Panc1 (cell line): ENCODE measurements at regions not wholly inside any gene's neighbourhood (a gene's known extent, or its start where the extent isn't known, plus 50 kb on each side); places are given as distances from the start of the nearest gene placed in this dataset.

Experiments
- ATAC-seq: fragments of 200-7000 bp; cut with Tn5 transposase; 2 replicates; pipeline ENCODE4 v1.9.1; 2020; ENCODE audit warnings: mild to moderate bottlenecking, moderate library complexity
- BruUV-seq: library from RNA; stranded (reverse); fragments of 400-500 nt; replicated peaks from 2 replicates; lab custom pipeline; 2021; lab: Mats Ljungman, UMichigan
- CTCF ChIA-PET: fragments of 300-600 bp; sonication (Branson Sonifier 250); formaldehyde crosslinking; loops from one replicate; lab custom pipeline; 2022; ENCODE audit warnings: antibody characterized with exemption; lab: Charles Lee
- POLR2A ChIA-PET: fragments of 300-600 bp; sonication (Branson Sonifier 250); formaldehyde crosslinking; loops from one replicate; lab custom pipeline; 2022; ENCODE audit warnings: antibody characterized with exemption; lab: Charles Lee
- DNase-seq: peaks from one replicate; pipeline ENCODE4 v3.0.0-alpha.2; 2010; ENCODE audit warnings: low read depth, low spot score
- H3K27ac ChIP-seq: 2 replicates; pipeline ENCODE4 v1.5.1; 2011; ENCODE audit warnings: mild to moderate bottlenecking, low read length, inconsistent platforms
- H3K27me3 ChIP-seq: fragments of 200-500 bp; sonication (Bioruptor generic); 2 replicates; pipeline ENCODE4 v1.6.0; 2014; ENCODE audit warnings: low read length, inconsistent platforms; ENCODE audit not compliant: control insufficient read depth, insufficient read depth
- H3K36me3 ChIP-seq: fragments of 200-500 bp; sonication (Bioruptor generic); 2 replicates; pipeline ENCODE4 v1.5.1; 2014; ENCODE audit warnings: inconsistent platforms, mild to moderate bottlenecking, low read length, moderate library complexity; ENCODE audit not compliant: control insufficient read depth, insufficient read depth
- H3K4me1 ChIP-seq: 2 replicates; pipeline ENCODE4 v1.5.1; 2011; ENCODE audit warnings: inconsistent platforms, mild to moderate bottlenecking, low read length, moderate library complexity; ENCODE audit not compliant: control insufficient read depth, insufficient read depth
- H3K4me3 ChIP-seq, 2 experiments: 2 replicates each; pipeline ENCODE4 v1.5.1; 2011 to 2012; ENCODE audit warnings: low read depth in 2 of 2, low read length in 2 of 2, mild to moderate bottlenecking in 2 of 2, inconsistent platforms in 1 of 2, moderate library complexity in 1 of 2
- H3K9me3 ChIP-seq: fragments of 200-500 bp; sonication (Bioruptor generic); 2 replicates; pipeline ENCODE4 v1.5.1; 2014; ENCODE audit warnings: low read depth, mild to moderate bottlenecking, inconsistent platforms, low read length, moderate library complexity; ENCODE audit not compliant: control insufficient read depth, insufficient read depth
- CTCF ChIP-seq: fragments of 450-650 bp; IDR thresholded peaks from 2 replicates; pipeline ENCODE4 v1.5.1; 2017; ENCODE audit warnings: mild to moderate bottlenecking
- POLR2AphosphoS5 ChIP-seq: IDR thresholded peaks from 2 replicates; pipeline ENCODE4 v1.6.1; 2012; ENCODE audit warnings: mild to moderate bottlenecking, low read depth, low read length, moderate library complexity
- REST ChIP-seq, 2 experiments: IDR thresholded peaks; 2 replicates each; pipeline ENCODE4 v1.6.1; 2011 to 2012; ENCODE audit warnings: low read depth in 2 of 2, control low read depth in 1 of 2, low read length in 1 of 2, mild to moderate bottlenecking in 1 of 2, moderate library complexity in 1 of 2; ENCODE audit not compliant: insufficient read depth in 1 of 2
- SIN3A ChIP-seq: IDR thresholded peaks from 2 replicates; pipeline ENCODE4 v1.6.1; 2012; ENCODE audit warnings: low read depth, mild to moderate bottlenecking, low read length, moderate library complexity, borderline replicate concordance; ENCODE audit not compliant: insufficient read depth
- TCF7L2 ChIP-seq: IDR thresholded peaks from 2 replicates; pipeline ENCODE4 v1.6.1; 2011; ENCODE audit warnings: mild to moderate bottlenecking, low read depth, low read length, inconsistent platforms
- in situ Hi-C: cut with HindIII; loops from 2 replicates; pipeline ENCODE4 v1.10.0; 2016; ENCODE audit warnings: low sequenced_read_pairs, low pct_unique_long_range_greater_than_20kb
- intact Hi-C: fragments of 100-400 bp; cut with micrococcal nuclease; formaldehyde crosslinking; loops from one replicate; pipeline ENCODE4 v1.10.0; 2022; ENCODE audit not compliant: unreplicated experiment

- Histone ChIP-seq H3K27ac (no peak overlapping the region), H3K4me1 (no peaks in the 10 kb centered on the region), H3K27me3 (no peaks in the 10 kb centered on the region), H3K4me3 (no peak overlapping the region), H3K9me3 (no peaks in the 10 kb centered on the region), H3K36me3 (no peaks in the 10 kb centered on the region)
- TF ChIP-seq CTCF: no peak
- TF ChIP-seq TCF7L2: no peak
- no peak for TF ChIP-seq POLR2AphosphoS5
- TF ChIP-seq REST (IDR thresholded peaks at IDR 0.05; ENCODE audit: insufficient read depth in 1 of 2, low read depth in 2 of 2, low read length in 1 of 2): no peak
- no peak for TF ChIP-seq SIN3A
- no peak for DNase-seq
- in situ Hi-C loops (no loop called here), intact Hi-C loops (no loop called here)
- BruUV-seq: no TSS peak
- CTCF ChIA-PET: no interaction called here
- POLR2A ChIA-PET: no interaction called here
- ATAC-seq: no peak
Measured at GRCh38 chr9:6149315-6149714, 66.3 kb upstream of the IL33 start.

GRCh38 chr9:6147846-6148245 lies 67.8 kb upstream of the IL33 start:
- ChIA-PET POLR2A (no interaction called here), CTCF (no interaction called here)
- no peak for DNase-seq

More at GRCh38 chr9:6147846-6148245, 67.8 kb upstream of the IL33 start:
- intact Hi-C loops: no loop called here
- ATAC-seq: no peak
- H3K36me3 ChIP-seq: no peaks in the 10 kb centered on the region
- no TSS peak for BruUV-seq
- no peak overlapping the region for H3K27ac ChIP-seq
- H3K4me1 ChIP-seq: no peaks in the 10 kb centered on the region
- no peaks in the 10 kb centered on the region for H3K27me3 ChIP-seq
- TF ChIP-seq CTCF: no peak
- no peak for TF ChIP-seq TCF7L2
- no peak for TF ChIP-seq REST (IDR thresholded peaks at IDR 0.05; ENCODE audit: insufficient read depth in 1 of 2, low read depth in 2 of 2, low read length in 1 of 2)
- TF ChIP-seq SIN3A: no peak
- no peak for TF ChIP-seq POLR2AphosphoS5
- H3K4me3 ChIP-seq: no peak overlapping the region
- in situ Hi-C loops: no loop called here
- no peaks in the 10 kb centered on the region for H3K9me3 ChIP-seq
